ENCODE measurements at regions not wholly inside any gene's neighbourhood (a gene's known extent, or its start where the extent isn't known, plus 50 kb on each side); places are given as distances from the start of the nearest gene placed in this dataset.

DNA sequence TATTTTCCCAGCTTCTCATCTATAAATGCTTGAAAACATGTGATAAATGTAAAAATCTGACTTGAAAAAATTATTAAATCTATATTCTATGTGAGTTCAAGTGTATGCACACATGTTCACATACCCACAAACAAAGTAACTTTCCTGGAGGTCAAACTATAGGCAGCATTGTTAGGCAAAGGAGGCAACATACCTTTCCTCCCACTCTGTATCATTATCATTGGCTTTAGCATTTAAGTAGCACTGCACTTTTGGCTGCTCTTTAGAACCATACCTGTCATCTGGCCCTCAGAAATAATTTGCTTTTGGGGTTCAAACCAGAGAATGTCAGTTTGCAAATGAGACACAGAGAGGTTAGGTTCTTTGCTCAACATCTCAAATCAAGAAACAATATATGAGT, 102.4 kb upstream of the CCDC196 start:
- no peak for DNase-seq
- no peak overlapping the region for H3K4me3 Mint-ChIP-seq
- H3K36me3 Mint-ChIP-seq (ENCODE audit: low read depth), result no peaks in the 10 kb centered on the region
- H3K27ac Mint-ChIP-seq, result no peak overlapping the region
- no peaks in the 10 kb centered on the region for H3K9me3 Mint-ChIP-seq
- H3K27me3 Mint-ChIP-seq, result peaks cover 2% of the 10 kb centered on the region
- no peaks in the 10 kb centered on the region for H3K4me1 Mint-ChIP-seq
- CTCF ChIA-PET, result no interaction called here
- POLR2A ChIA-PET, result no interaction called here

DNA sequence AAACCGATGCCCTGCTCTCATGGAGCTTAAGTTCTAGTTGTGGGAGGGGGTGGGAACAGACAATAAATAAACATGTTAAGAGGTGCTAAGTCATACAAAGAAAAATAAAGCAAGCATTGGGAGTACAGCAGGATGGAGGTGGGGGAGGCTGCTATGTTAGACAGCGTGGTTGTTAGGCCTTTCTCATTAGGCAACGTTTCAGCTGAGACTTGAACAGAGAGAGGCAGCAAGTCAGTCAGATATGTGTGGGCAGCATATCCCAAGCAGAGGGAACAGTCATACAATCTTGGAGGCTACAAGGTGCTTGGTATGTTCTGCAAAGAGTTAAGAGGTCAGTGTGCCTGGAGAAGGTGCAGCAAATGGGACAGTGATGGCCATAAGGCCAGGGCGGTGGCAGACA, 97.7 kb upstream of the CCDC196 start:
- ChIA-PET CTCF (interaction anchor here (0.6 to 0.7 kb wide), 2 partner anchors 26 to 29 kb away, joined by 3 to 6 read pairs; no protein-coding TSS in a partner anchor), POLR2A (no interaction called here)
- H3K36me3 Mint-ChIP-seq (ENCODE audit: low read depth), result no peaks in the 10 kb centered on the region
- DNase-seq, result no peak
- H3K4me1 Mint-ChIP-seq, result no peaks in the 10 kb centered on the region
- peaks cover 5% of the 10 kb centered on the region for H3K27me3 Mint-ChIP-seq
- H3K9me3 Mint-ChIP-seq, result no peaks in the 10 kb centered on the region
- no peak overlapping the region for H3K27ac Mint-ChIP-seq
- H3K4me3 Mint-ChIP-seq, result no peak overlapping the region

DNA sequence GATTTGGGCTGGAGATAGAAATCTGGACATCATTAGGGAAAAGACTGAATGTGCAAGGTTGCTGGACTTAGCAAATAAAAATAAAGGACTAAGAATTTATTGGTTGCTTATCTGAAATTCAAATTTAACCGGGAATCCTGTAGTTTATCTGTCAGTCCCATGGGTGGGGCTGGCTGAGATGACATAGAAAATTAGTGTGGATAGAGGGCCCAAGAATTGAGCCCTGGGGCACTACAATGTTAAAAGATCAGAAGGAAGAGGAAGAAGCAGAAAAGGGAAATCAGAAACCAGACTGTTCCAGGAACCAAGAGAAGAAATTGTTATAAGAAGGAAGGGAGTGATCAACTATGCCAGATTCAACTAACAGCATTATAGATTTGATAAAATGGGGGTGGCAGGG, 96.7 kb upstream of the CCDC196 start:
- no peak for DNase-seq
- H3K4me1 Mint-ChIP-seq, result no peaks in the 10 kb centered on the region
- no peak overlapping the region for H3K4me3 Mint-ChIP-seq
- H3K27me3 Mint-ChIP-seq, result peaks cover 6% of the 10 kb centered on the region
- CTCF ChIA-PET, result no interaction called here
- POLR2A ChIA-PET, result interaction anchor here (0.6 kb wide), 1 partner anchor 115 kb away, joined by 4 read pairs; no protein-coding TSS in a partner anchor
- no peak overlapping the region for H3K27ac Mint-ChIP-seq
- no peaks in the 10 kb centered on the region for H3K36me3 Mint-ChIP-seq (ENCODE audit: low read depth)
- H3K9me3 Mint-ChIP-seq, result no peaks in the 10 kb centered on the region

DNA sequence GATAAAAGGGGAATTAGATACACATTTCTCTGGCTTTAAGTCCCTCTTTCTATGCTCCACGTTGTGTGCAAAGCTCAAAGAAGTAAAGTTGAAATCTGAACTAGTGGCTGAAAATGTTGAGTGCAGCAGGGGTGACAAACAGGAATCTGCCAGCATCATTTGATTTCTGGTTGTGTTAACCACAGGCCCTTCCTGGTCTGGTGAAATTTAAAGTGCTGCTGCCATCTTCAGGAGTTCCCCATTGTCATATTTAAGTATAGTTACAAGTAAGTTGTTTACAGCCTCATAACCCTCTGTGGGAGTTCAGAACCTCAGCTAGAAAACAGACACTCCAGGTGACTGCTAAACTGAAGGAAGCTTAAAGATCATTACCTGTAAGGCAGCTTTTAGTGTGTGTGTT, 90.9 kb upstream of the CCDC196 start:
- H3K9me3 Mint-ChIP-seq, result no peaks in the 10 kb centered on the region

DNA sequence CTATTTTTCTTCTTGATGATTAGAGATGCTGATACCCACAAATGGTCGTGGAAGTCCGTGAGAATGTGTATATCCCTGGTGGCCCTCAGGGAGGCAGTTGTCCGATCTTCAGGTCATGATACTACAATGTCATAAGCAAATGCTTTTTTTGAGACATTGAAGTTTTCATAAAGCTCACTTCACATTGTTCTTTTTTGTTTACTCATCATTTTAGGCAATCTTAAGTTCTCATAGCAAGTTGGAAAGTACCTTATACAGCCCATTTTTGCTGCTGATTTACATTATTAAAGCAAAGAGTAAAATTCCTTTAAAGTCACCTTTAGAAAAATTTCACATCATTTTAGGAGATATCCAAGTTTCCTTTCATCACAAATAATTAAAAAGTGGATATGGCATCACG, 90.0 kb upstream of the CCDC196 start:
- ChIA-PET CTCF (interaction anchor here (1.0 to 2.7 kb wide), 2 partner anchors 36 to 437 kb away, joined by 3 to 29 read pairs; no protein-coding TSS in a partner anchor), POLR2A (no interaction called here)
- no peaks in the 10 kb centered on the region for H3K9me3 Mint-ChIP-seq
- H3K27me3 Mint-ChIP-seq, result peaks cover 4% of the 10 kb centered on the region
- no peak overlapping the region for H3K27ac Mint-ChIP-seq
- no peak overlapping the region for H3K4me3 Mint-ChIP-seq
- DNase-seq, result no peak
- peaks cover 7% of the 10 kb centered on the region for H3K4me1 Mint-ChIP-seq
- no peaks in the 10 kb centered on the region for H3K36me3 Mint-ChIP-seq (ENCODE audit: low read depth)

More for the DNA sequence above, 90.9 kb upstream of the CCDC196 start:
- POLR2A ChIA-PET, result no interaction called here
- Mint-ChIP-seq H3K4me3 (no peak overlapping the region), H3K36me3 (ENCODE audit: low read depth) (no peaks in the 10 kb centered on the region), H3K27ac (no peak overlapping the region), H3K4me1 (peaks cover 7% of the 10 kb centered on the region), H3K27me3 (peaks cover 4% of the 10 kb centered on the region)
- CTCF ChIA-PET, result interaction anchor here (0.6 to 2.7 kb wide), 9 partner anchors 8 to 1225 kb away, joined by 3 to 29 read pairs (median 3); no protein-coding TSS in a partner anchor
- peak; percentile 48 for DNase-seq

DNA sequence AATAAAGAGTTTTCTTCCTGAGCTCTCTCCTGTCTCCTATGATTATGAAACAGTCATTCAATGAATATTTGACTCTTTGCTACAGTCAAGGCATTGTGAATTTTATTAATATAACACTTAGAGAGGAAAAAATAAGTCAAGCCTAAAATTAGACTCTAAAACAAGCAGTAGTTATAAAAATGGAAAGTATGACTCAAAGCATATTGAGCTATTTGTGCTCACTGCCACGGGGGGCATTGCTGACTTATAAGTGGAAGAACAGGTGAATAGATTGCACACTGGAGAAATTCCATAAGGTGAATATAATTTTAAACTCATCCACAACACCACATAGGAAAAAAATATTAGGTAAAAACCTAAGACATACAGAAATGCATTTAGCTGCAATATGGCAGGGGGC, 87.7 kb upstream of the CCDC196 start:
- no peak overlapping the region for H3K4me3 Mint-ChIP-seq
- CTCF ChIA-PET, result interaction anchor here (0.9 kb wide), 1 partner anchor 39 kb away, joined by 4 read pairs; no protein-coding TSS in a partner anchor
- POLR2A ChIA-PET, result no interaction called here
- no peak for DNase-seq
- peaks cover 2% of the 10 kb centered on the region for H3K27me3 Mint-ChIP-seq
- no peaks in the 10 kb centered on the region for H3K36me3 Mint-ChIP-seq (ENCODE audit: low read depth)
- peaks cover 12% of the 10 kb centered on the region for H3K4me1 Mint-ChIP-seq
- H3K27ac Mint-ChIP-seq, result no peak overlapping the region
- no peaks in the 10 kb centered on the region for H3K9me3 Mint-ChIP-seq

DNA sequence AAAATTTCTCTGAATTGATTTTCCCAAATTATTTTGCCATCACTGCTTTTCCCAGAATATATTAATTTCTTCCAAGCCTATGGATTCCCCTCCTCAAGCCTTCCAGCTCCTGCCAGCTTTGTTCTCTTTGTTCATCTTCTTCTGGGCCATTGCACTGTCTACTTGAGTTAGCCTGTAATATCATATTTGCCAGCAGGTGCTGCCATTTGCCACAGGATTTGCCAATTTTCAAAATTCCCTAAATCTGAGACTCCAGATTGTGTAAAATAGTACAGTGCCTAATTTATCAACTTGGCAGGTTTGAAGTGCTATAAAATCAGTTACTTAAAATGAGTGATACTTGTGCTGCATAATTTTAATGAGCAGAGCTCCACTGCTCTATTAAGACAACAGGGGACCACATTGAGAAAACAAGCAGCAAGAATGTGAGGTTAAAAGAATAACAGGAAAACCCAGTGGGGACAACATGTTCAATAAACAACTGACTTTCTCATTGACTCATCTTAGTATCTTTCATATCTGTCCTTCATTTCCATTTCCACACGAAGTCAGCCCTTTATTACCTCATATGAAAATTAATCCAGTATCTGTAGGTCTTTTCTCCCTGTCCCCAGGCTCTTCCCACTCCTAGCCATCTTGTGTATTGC, 84.6 kb upstream of the CCDC196 start:
- POLR2A ChIA-PET, result no interaction called here
- no peak overlapping the region for H3K4me3 Mint-ChIP-seq
- no peaks in the 10 kb centered on the region for H3K27me3 Mint-ChIP-seq

DNA sequence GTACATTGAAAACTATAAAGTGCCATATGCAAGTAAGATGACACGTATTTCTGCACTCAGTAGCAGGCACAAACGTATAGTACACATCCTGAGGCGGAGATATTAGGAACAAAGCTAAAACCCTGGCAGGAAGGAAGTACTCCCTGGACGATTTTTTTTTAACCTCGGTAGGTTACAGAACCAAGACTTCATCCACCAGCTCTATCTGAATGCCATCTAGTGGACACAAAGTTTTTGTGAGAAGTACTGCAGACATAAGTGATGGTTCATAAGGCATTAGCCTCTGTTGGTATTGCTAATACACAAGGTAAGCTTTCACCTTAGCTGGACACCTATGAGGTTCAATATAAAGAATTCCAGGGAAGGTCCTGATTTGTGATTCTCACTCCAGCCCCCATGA, 83.0 kb upstream of the CCDC196 start:
- Mint-ChIP-seq H3K4me3 (no peak overlapping the region), H3K36me3 (ENCODE audit: low read depth) (no peaks in the 10 kb centered on the region), H3K9me3 (no peaks in the 10 kb centered on the region), H3K27me3 (no peaks in the 10 kb centered on the region), H3K4me1 (peaks cover 5% of the 10 kb centered on the region), H3K27ac (no peak overlapping the region)
- DNase-seq, result no peak
- POLR2A ChIA-PET, result no interaction called here
- CTCF ChIA-PET, result interaction anchor here (0.7 to 4.5 kb wide), 4 partner anchors 8 to 147 kb away, joined by 3 to 27 read pairs (median 8); no protein-coding TSS in a partner anchor

More for the DNA sequence above, 84.6 kb upstream of the CCDC196 start:
- H3K27ac Mint-ChIP-seq, result no peak overlapping the region
- no peaks in the 10 kb centered on the region for H3K36me3 Mint-ChIP-seq (ENCODE audit: low read depth)
- peaks cover 5% of the 10 kb centered on the region for H3K4me1 Mint-ChIP-seq
- CTCF ChIA-PET, result interaction anchor here (1.0 to 1.2 kb wide), 2 partner anchors 12 to 42 kb away, joined by 3 to 5 read pairs; no protein-coding TSS in a partner anchor
- no peak for DNase-seq
- H3K9me3 Mint-ChIP-seq, result no peaks in the 10 kb centered on the region

DNA sequence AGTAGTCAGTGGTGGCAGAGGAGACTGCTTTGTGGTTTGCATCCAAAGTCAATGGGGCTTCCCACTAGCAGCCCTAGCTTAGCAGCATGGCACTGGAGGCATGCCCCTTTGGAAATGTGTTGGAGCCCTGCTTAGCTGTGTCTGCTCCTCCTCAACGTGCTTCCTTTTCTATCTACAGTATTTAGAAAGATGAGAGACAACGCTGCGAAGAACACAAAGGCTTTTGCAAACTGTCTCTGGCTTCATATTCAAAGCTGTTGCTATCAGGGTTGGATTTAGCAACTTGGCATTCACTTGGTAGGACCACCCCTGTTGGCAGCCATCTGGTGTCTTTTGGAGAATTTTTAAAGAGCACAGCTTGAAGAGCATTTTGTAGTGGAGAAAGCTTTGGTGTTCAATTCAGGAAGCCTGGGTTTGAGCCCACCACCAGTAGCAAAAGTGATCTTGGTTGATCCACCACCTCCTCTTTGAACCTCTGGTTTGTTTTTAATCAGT, 82.1 kb upstream of the CCDC196 start:
- no peaks in the 10 kb centered on the region for H3K36me3 Mint-ChIP-seq (ENCODE audit: low read depth)
- no peak for DNase-seq
- no peak overlapping the region for H3K27ac Mint-ChIP-seq
- no peaks in the 10 kb centered on the region for H3K27me3 Mint-ChIP-seq
- ChIA-PET CTCF (interaction anchor here (0.8 to 4.5 kb wide), 2 partner anchors 9 to 44 kb away, joined by 3 to 27 read pairs; no protein-coding TSS in a partner anchor), POLR2A (no interaction called here)
- no peaks in the 10 kb centered on the region for H3K9me3 Mint-ChIP-seq
- H3K4me1 Mint-ChIP-seq, result peaks cover 5% of the 10 kb centered on the region
- H3K4me3 Mint-ChIP-seq, result no peak overlapping the region

DNA sequence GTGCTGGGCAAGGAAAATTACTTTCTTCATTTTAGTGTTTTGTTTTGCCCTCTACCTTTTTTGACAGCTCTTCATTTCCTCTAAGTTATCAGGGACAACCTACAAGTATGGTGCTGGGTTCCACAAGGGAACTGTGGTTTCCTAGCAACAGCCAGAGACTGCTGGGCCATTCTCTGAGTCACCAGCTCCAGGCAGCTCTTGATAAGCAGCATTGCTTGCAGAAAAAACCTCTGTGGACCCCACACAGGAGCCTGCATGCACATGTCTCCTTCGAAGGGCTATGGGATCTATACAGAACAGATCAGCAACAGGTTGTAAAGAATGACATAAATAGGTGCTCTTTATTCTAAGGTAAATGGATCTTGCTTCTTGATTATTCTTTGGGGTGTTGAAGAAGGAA, 81.0 kb upstream of the CCDC196 start:
- CTCF ChIA-PET, result interaction anchor here (4.5 kb wide), 1 partner anchor 45 kb away, joined by 27 read pairs; no protein-coding TSS in a partner anchor
- H3K36me3 Mint-ChIP-seq (ENCODE audit: low read depth), result no peaks in the 10 kb centered on the region

DNA sequence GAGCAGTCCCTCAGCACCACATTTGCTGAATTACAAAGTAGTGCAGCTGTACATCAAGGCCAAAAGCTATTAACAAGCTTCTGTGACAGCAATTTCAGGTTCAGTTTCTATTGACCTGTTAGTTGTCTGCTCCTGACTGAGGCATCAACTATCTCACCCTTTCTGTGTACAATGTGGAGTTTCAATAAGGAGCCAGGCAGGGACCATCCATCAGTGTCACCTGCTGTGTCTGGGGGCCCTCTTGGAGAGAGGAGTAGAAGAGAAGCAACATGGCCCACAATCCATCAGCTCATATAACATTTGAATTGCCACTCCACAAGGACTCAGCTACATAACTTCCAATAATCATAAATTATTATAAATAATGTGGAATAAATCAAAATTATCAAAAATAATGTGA, 72.3 kb upstream of the CCDC196 start:
- Mint-ChIP-seq H3K4me3 (no peak overlapping the region), H3K27ac (no peak overlapping the region), H3K27me3 (no peaks in the 10 kb centered on the region), H3K9me3 (no peaks in the 10 kb centered on the region), H3K36me3 (ENCODE audit: low read depth) (no peaks in the 10 kb centered on the region), H3K4me1 (no peaks in the 10 kb centered on the region)
- DNase-seq, result no peak
- POLR2A ChIA-PET, result no interaction called here
- CTCF ChIA-PET, result interaction anchor here (1.1 kb wide), 1 partner anchor 12 kb away, joined by 3 read pairs; no protein-coding TSS in a partner anchor

More for the DNA sequence above, 81.0 kb upstream of the CCDC196 start:
- DNase-seq, result no peak
- POLR2A ChIA-PET, result no interaction called here
- Mint-ChIP-seq H3K4me1 (peaks cover 5% of the 10 kb centered on the region), H3K9me3 (no peaks in the 10 kb centered on the region), H3K4me3 (no peak overlapping the region), H3K27ac (no peak overlapping the region), H3K27me3 (no peaks in the 10 kb centered on the region)

DNA sequence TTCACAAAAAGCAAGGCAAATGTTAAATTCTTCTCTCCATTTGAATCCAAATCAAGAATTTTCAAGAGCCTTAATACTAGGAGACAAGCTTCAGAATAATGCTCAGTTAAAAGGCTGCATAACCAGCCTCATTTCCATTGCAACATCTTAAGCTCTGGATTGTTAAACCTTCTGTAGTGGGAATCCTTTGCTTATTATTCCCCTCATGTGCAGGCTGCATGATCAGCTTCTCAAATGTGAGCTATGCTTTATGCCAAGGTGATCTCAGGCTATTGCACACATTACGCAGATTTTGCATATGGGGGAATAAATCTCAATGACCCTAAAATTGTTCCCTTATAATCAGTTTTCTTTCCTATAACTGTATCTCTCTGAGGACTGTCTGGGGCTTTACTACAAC, 71.7 kb upstream of the CCDC196 start:
- Mint-ChIP-seq H3K27me3 (no peaks in the 10 kb centered on the region), H3K9me3 (no peaks in the 10 kb centered on the region), H3K27ac (no peak overlapping the region), H3K36me3 (ENCODE audit: low read depth) (no peaks in the 10 kb centered on the region), H3K4me3 (no peak overlapping the region), H3K4me1 (no peaks in the 10 kb centered on the region)
- no peak for DNase-seq
- POLR2A ChIA-PET, result no interaction called here
- CTCF ChIA-PET, result interaction anchor here (1.1 kb wide), 1 partner anchor 13 kb away, joined by 3 read pairs; no protein-coding TSS in a partner anchor

DNA sequence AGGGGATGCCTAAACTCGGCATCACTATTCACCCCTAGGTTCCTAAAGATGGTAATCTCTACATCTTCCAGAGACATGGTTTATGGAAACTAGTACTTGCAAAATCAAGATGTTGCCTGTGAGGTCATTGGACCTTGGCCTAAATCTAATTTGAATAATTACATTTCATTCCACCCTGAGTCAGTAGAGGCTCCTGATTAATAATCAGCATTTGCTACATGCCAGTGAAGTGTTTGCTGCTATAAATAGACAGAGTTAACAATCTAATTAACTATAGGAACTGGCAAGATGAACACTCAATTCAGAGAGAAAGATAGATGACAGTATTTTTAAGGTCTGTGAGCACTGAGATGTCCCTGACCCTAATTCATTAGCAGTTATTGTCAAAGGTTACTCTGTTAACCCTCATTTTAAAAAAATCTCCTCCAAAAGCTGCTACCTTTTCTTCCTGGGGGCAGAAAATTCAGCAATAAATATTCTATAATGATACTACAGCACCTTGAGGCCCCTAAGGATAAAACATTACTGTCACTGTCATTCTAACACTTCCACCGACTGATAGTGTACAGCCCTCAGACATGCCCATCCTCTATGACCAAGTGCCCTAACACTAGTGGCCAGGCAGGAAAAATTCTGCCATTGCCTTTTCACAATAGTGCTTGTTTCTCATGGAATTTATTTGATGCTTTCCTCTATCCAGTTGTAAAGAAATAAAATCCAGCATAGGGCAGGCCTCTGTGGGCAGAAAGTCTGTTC, 65.7 kb upstream of the CCDC196 start:
- H3K27me3 Mint-ChIP-seq, result no peaks in the 10 kb centered on the region
- H3K27ac Mint-ChIP-seq, result no peak overlapping the region
- DNase-seq, result no peak
- no peaks in the 10 kb centered on the region for H3K9me3 Mint-ChIP-seq
- H3K4me1 Mint-ChIP-seq, result no peaks in the 10 kb centered on the region
- POLR2A ChIA-PET, result no interaction called here
- H3K36me3 Mint-ChIP-seq (ENCODE audit: low read depth), result no peaks in the 10 kb centered on the region
- no peak overlapping the region for H3K4me3 Mint-ChIP-seq
- CTCF ChIA-PET, result no interaction called here

Data from activated CD4-positive, alpha-beta memory T cell treated with anti-CD3 and anti-CD28 coated beads, Interleukin-2, amount 10 ng/mL, durations not matched to agents 7 days and 5 days (primary cell).